ENCODE measurements at regions not wholly inside any gene's neighbourhood (a gene's known extent, or its start where the extent isn't known, plus 50 kb on each side); places are given as distances from the start of the nearest gene placed in this dataset.

- no peak for DNase-seq (ENCODE audit: low read depth, low spot score)
These were observed 51.3 kb downstream of the GADD45G start for GRCh38 chr9:89655990-89656657.

- DNase-seq (ENCODE audit: low read depth, low spot score): no peak
These were observed 52.5 kb downstream of the GADD45G start for GRCh38 chr9:89657295-89657694.

GRCh38 chr9:89657765-89658164 lies 53.0 kb downstream of the GADD45G start:
- DNase-seq (ENCODE audit: low read depth, low spot score): no peak

- no peak for DNase-seq (ENCODE audit: low read depth, low spot score)
These were observed 53.6 kb downstream of the GADD45G start for GRCh38 chr9:89658401-89658800.

- no peak for DNase-seq (ENCODE audit: low read depth, low spot score)
These were observed 54.1 kb downstream of the GADD45G start for GRCh38 chr9:89658931-89659330.

- DNase-seq (ENCODE audit: low read depth, low spot score): no peak
These were observed 54.7 kb downstream of the GADD45G start for GRCh38 chr9:89659473-89659872.

GRCh38 chr9:89659891-89660685 lies 55.3 kb downstream of the GADD45G start:
- no peak for DNase-seq (ENCODE audit: low read depth, low spot score)

- no peak for DNase-seq (ENCODE audit: low read depth, low spot score)
These were observed 56.7 kb downstream of the GADD45G start for GRCh38 chr9:89661391-89661949.

- peak; percentile 89 for DNase-seq (ENCODE audit: low read depth, low spot score)
These were observed 57.3 kb downstream of the GADD45G start for GRCh38 chr9:89661956-89662717.

- no peak for DNase-seq (ENCODE audit: low read depth, low spot score)
These were observed 58.2 kb downstream of the GADD45G start for GRCh38 chr9:89662718-89663613.

GRCh38 chr9:89663614-89663970 lies 58.8 kb downstream of the GADD45G start:
- no peak for DNase-seq (ENCODE audit: low read depth, low spot score)

- DNase-seq (ENCODE audit: low read depth, low spot score): no peak
These were observed 59.2 kb downstream of the GADD45G start for GRCh38 chr9:89664010-89664409.

- DNase-seq (ENCODE audit: low read depth, low spot score): no peak
These were observed 60.1 kb downstream of the GADD45G start for GRCh38 chr9:89664896-89665329.

- DNase-seq (ENCODE audit: low read depth, low spot score): no peak
These were observed 61.6 kb downstream of the GADD45G start for GRCh38 chr9:89666364-89666763.

GRCh38 chr9:89666950-89667349 lies 62.1 kb downstream of the GADD45G start:
- DNase-seq (ENCODE audit: low read depth, low spot score): no peak

GRCh38 chr9:89667726-89668125 lies 62.9 kb downstream of the GADD45G start:
- no peak for DNase-seq (ENCODE audit: low read depth, low spot score)

GRCh38 chr9:89668216-89668865 lies 63.5 kb downstream of the GADD45G start:
- DNase-seq (ENCODE audit: low read depth, low spot score): no peak

- no peak for DNase-seq (ENCODE audit: low read depth, low spot score)
These were observed 64.0 kb downstream of the GADD45G start for GRCh38 chr9:89668866-89669246.

- no peak for DNase-seq (ENCODE audit: low read depth, low spot score)
These were observed 64.6 kb downstream of the GADD45G start for GRCh38 chr9:89669361-89669842.

GRCh38 chr9:89670114-89670513 lies 65.3 kb downstream of the GADD45G start:
- no peak for DNase-seq (ENCODE audit: low read depth, low spot score)
